ENCODE measurements at regions not wholly inside any gene's neighbourhood (a gene's known extent, or its start where the extent isn't known, plus 50 kb on each side); places are given as distances from the start of the nearest gene placed in this dataset.

GRCh38 chr3:152176241-152176640 is 92.5 kb upstream of the MBNL1 start:
- no peak overlapping the region for H3K4me2 ChIP-seq (ENCODE audit: insufficient read depth in 1 of 2, low read depth in 2 of 2, low read length in 2 of 2)
- H3K56ac ChIP-seq (replicated peaks; ENCODE audit: insufficient read length, low read depth, low read length) = no peak overlapping the region
- no peak overlapping the region for H2BK20ac ChIP-seq (ENCODE audit: low read length)
- no peak overlapping the region for H2AFZ ChIP-seq (ENCODE audit: low read length)
- no peak overlapping the region for H3K18ac ChIP-seq (ENCODE audit: extremely low read depth, low read length)
- peaks cover 0 to 1% (median 0%) of the 10 kb centered on the region in 4 experiments; a peak in 1 of 7 replicates for H3K27me3 ChIP-seq (replicated peaks in 1 of 4; ENCODE audit: control insufficient read depth in 3 of 4, extremely low read depth in 1 of 4, insufficient read depth in 3 of 4, low read length in 3 of 4)
- no peak overlapping the region for H2BK120ac ChIP-seq (replicated peaks; ENCODE audit: low read depth, low read length)
- no peak overlapping the region for H4K91ac ChIP-seq (replicated peaks; ENCODE audit: insufficient read length, low read length)
- H3K4ac ChIP-seq (replicated peaks; ENCODE audit: insufficient read length, low read depth, low read length) = no peak overlapping the region
- no peak overlapping the region for H3K14ac ChIP-seq (ENCODE audit: insufficient read length)
- no peaks in the 10 kb centered on the region for H3K4me1 ChIP-seq (replicated peaks in 1 of 4; ENCODE audit: control insufficient read depth in 3 of 4, insufficient read depth in 4 of 4, low read length in 3 of 4)
- H3K4me3 ChIP-seq (ENCODE audit: extremely low read depth in 1 of 4, insufficient read depth in 2 of 4, low read depth in 3 of 4, low read length in 4 of 4) = no peak overlapping the region
- H4K20me1 ChIP-seq (replicated peaks in 1 of 2; ENCODE audit: control insufficient read depth in 1 of 2, insufficient read depth in 2 of 2, low read length in 2 of 2) = no peaks in the 10 kb centered on the region
- no peaks in the 10 kb centered on the region for H3K36me3 ChIP-seq (ENCODE audit: control insufficient read depth in 2 of 4, insufficient read depth in 4 of 4, low read length in 3 of 4)
- ChIA-PET CTCF (ENCODE audit: partially characterized antibody) (interaction anchor here (0.6 to 1.6 kb wide), 2 partner anchors 10 to 69 kb away, joined by 3 to 8 read pairs; no protein-coding TSS in a partner anchor), POLR2A (ENCODE audit: partially characterized antibody) (no interaction called here)
- no peaks in the 10 kb centered on the region for H3K79me1 ChIP-seq (ENCODE audit: low read depth, low read length)
- H2AK5ac ChIP-seq (ENCODE audit: low read depth, low read length) = no peak overlapping the region
- no peak overlapping the region for H4K8ac ChIP-seq (ENCODE audit: extremely low read depth, insufficient read depth, low read length)
- 87% methylated on average over 2 of the region's 2 CpGs; no CpG with 5 or more reads in 1 of the 2 experiments for WGBS, 2 experiments (ENCODE audit: extremely low coverage in 1 of 2, insufficient coverage in 1 of 2, insufficient read length in 1 of 2, insufficient replicate concordance in 2 of 2, low coverage in 1 of 2, low lambda C conversion rate in 2 of 2, missing lambda C conversion rate in 1 of 2)
- H2BK5ac ChIP-seq (ENCODE audit: low read depth, low read length) = no peak overlapping the region
- no peak overlapping the region for H3K27ac ChIP-seq (ENCODE audit: low read depth, low read length)
- no peak overlapping the region for H3K23ac ChIP-seq (ENCODE audit: insufficient read length)
- H4K5ac ChIP-seq (ENCODE audit: insufficient read length, low read depth, low read length) = no peak overlapping the region
- H2BK12ac ChIP-seq (ENCODE audit: low read depth, low read length) = no peak overlapping the region
- H2BK15ac ChIP-seq (ENCODE audit: low read length) = no peak overlapping the region
- DNase-seq (ENCODE audit: low read depth in 1 of 2, low spot score in 2 of 2) (no peak), FAIRE-seq (no peak)
- H3K9me3 ChIP-seq (ENCODE audit: insufficient read depth in 2 of 2, low read depth in 1 of 2, low read length in 1 of 2) = no peaks in the 10 kb centered on the region
- no peak overlapping the region for H3K9ac ChIP-seq (replicated peaks in 1 of 4; ENCODE audit: extremely low read depth in 1 of 4, low read depth in 3 of 4, low read length in 3 of 4)
- H3K23me2 ChIP-seq (ENCODE audit: low read depth, low read length) = no peaks in the 10 kb centered on the region
- H3K79me2 ChIP-seq (ENCODE audit: control insufficient read depth in 1 of 2, insufficient read depth in 2 of 2, low read length in 2 of 2) = no peaks in the 10 kb centered on the region
- TF ChIP-seq, protein P1, sequence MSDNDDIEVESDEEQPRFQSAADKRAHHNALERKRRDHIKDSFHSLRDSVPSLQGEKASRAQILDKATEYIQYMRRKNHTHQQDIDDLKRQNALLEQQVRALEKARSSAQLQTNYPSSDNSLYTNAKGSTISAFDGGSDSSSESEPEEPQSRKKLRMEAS (IDR thresholded peaks at IDR 0.05) = no peak
- TF ChIP-seq POLR2AphosphoS5 (IDR thresholded peaks at IDR 0.05; ENCODE audit: low read depth, low read length) = no peak
- TF ChIP-seq MAFK (IDR thresholded peaks at IDR 0.05; ENCODE audit: low read depth, low read length) = no peak
- TF ChIP-seq TAF7 (optimal IDR thresholded peaks at IDR 0.05; ENCODE audit: borderline replicate concordance, low read depth, low read length) = no peak
- no peak for TF ChIP-seq EP300 (IDR thresholded peaks at IDR 0.05; ENCODE audit: borderline replicate concordance in 1 of 2, low read depth in 2 of 2, low read length in 2 of 2)
- TF ChIP-seq HDAC6 (IDR thresholded peaks at IDR 0.05; ENCODE audit: low read depth, low read length) = no peak
- no peak for TF ChIP-seq BCL11A (IDR thresholded peaks at IDR 0.05; ENCODE audit: low read depth in 2 of 2, low read length in 2 of 2)
- TF ChIP-seq, protein P2, sequence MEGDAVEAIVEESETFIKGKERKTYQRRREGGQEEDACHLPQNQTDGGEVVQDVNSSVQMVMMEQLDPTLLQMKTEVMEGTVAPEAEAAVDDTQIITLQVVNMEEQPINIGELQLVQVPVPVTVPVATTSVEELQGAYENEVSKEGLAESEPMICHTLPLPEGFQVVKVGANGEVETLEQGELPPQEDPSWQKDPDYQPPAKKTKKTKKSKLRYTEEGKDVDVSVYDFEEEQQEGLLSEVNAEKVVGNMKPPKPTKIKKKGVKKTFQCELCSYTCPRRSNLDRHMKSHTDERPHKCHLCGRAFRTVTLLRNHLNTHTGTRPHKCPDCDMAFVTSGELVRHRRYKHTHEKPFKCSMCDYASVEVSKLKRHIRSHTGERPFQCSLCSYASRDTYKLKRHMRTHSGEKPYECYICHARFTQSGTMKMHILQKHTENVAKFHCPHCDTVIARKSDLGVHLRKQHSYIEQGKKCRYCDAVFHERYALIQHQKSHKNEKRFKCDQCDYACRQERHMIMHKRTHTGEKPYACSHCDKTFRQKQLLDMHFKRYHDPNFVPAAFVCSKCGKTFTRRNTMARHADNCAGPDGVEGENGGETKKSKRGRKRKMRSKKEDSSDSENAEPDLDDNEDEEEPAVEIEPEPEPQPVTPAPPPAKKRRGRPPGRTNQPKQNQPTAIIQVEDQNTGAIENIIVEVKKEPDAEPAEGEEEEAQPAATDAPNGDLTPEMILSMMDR (IDR thresholded peaks at IDR 0.05; ENCODE audit: control extremely low read depth in 1 of 3, insufficient read depth in 1 of 3, low read depth in 1 of 3, low read length in 3 of 3) = no peak
- no peak for TF ChIP-seq ZNF274 (IDR thresholded peaks at IDR 0.05; ENCODE audit: borderline replicate concordance, extremely low read depth, low read length)
- TF ChIP-seq RXRA (IDR thresholded peaks at IDR 0.05; ENCODE audit: insufficient read depth, low read depth, low read length) = no peak
- no peak for TF ChIP-seq RFX5 (IDR thresholded peaks at IDR 0.05; ENCODE audit: borderline replicate concordance, low read depth, low read length)
